ENCODE measurements at regions not wholly inside any gene's neighbourhood (a gene's known extent, or its start where the extent isn't known, plus 50 kb on each side); places are given as distances from the start of the nearest gene placed in this dataset.

DNA sequence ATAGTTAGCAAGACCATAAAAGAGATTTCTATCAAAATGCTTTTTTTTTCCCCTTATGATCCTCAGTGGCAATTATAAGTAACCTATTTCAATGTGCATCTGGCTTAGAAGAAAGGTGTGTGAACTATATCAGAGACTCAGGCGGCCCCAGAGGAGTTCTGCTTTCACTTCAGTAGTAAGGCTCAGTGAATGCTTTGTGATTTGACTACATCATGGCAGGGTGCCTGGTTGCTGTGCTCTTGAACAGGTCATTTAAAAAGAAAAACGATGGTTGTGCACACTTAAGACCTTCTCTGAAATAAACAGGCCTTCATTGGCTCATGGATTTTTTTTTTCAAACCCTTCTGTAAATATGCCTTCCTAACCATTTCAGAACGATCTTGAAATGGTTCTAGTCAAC, 400.4 kb upstream of the RARB start:
- no peak for TF ChIP-seq POLR2AphosphoS5 (IDR thresholded peaks at IDR 0.05; ENCODE audit: control insufficient read depth, insufficient read depth, low read depth, low read length)
- no peak for TF ChIP-seq GATAD2B (IDR thresholded peaks at IDR 0.05; ENCODE audit: borderline replicate concordance)
- TF ChIP-seq NR2F6 (CRISPR knock-in tag; IDR thresholded peaks at IDR 0.05), result no peak
- TF ChIP-seq, protein P1, sequence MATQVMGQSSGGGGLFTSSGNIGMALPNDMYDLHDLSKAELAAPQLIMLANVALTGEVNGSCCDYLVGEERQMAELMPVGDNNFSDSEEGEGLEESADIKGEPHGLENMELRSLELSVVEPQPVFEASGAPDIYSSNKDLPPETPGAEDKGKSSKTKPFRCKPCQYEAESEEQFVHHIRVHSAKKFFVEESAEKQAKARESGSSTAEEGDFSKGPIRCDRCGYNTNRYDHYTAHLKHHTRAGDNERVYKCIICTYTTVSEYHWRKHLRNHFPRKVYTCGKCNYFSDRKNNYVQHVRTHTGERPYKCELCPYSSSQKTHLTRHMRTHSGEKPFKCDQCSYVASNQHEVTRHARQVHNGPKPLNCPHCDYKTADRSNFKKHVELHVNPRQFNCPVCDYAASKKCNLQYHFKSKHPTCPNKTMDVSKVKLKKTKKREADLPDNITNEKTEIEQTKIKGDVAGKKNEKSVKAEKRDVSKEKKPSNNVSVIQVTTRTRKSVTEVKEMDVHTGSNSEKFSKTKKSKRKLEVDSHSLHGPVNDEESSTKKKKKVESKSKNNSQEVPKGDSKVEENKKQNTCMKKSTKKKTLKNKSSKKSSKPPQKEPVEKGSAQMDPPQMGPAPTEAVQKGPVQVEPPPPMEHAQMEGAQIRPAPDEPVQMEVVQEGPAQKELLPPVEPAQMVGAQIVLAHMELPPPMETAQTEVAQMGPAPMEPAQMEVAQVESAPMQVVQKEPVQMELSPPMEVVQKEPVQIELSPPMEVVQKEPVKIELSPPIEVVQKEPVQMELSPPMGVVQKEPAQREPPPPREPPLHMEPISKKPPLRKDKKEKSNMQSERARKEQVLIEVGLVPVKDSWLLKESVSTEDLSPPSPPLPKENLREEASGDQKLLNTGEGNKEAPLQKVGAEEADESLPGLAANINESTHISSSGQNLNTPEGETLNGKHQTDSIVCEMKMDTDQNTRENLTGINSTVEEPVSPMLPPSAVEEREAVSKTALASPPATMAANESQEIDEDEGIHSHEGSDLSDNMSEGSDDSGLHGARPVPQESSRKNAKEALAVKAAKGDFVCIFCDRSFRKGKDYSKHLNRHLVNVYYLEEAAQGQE (IDR thresholded peaks at IDR 0.05; ENCODE audit: borderline replicate concordance), result no peak
- TF ChIP-seq, protein P1 (CRISPR knock-in tag; IDR thresholded peaks at IDR 0.05; ENCODE audit: low read depth), result no peak

Data from K562 (cell line).